NCI-H2081 treated with DMSO at 0.1 percent for 48 hours (cell line): ENCODE measurements at regions not wholly inside any gene's neighbourhood (a gene's known extent, or its start where the extent isn't known, plus 50 kb on each side); places are given as distances from the start of the nearest gene placed in this dataset.
"Not testable (repeated sequence)": the region's sequence is repeated elsewhere in the genome, so short reads cannot be mapped to it uniquely, and the experiment has no call there.

Experiments used
- DNase-seq: peaks from one replicate; lab custom pipeline; 2025; lab: John Stamatoyannopoulos, UW

DNA sequence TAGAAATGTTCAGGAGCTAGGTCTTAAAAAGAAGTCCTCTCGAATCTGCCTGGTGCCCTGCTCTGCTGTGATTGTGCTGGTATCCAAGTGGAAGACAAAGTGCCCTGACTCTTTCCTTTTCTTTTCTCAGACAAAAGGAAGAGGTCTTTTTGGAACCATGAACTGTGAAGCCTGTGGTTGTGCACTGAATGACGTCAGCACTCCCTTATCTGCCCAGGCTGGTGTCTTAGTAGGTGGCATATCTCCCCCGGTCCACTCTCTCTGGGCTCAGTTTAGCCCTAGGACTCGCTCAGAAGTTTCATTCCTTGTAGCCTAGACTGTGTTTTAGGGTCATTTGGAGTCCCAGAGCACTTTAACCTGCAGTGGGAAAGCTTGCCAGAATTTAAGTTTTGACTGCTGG, 400.3 kb upstream of the CT83 start:
- DNase-seq: no peak

DNA sequence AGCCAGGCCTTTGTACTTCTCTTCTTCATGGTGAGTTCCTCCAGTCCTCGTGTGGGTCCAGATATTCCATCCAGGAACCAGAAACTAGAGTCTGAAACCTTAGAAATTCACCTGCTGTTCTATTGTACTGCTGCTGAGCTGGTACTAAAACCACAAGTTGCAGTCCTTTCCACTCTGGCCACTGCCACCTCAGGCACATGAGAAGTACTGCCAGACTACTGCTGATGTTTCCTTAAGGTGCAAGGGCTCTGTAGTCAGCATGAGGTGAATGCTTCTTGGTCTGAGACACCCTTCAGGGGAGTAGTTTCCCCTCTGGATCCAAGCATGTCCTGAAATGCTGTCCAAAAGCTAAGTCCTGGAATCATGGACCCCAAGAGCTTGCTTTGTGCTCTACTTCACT, 399.6 kb upstream of the CT83 start:
- DNase-seq: no peak

GRCh38 chrX:116841290-116841689, 378.5 kb upstream of the CT83 start:
- no peak for DNase-seq

DNA sequence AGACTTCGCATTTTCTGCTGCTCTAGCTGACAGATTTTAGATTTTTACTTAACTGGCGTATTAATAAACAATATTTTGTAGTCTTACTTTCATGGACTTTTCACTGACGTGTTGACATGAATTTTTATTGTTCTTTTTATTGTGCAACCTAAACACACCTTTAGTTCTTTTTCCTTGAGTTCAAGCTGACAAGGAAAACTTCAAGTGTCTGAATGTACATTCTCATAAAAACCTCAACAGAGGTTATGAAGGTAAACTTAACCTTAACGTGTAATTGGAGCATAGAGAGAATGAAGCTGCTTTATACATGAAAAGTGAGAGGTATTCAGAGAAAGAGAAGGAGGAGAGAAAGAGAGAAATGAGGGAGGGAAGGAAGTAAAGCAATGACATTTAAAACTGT, 364.3 kb upstream of the CT83 start:
- DNase-seq: no peak

GRCh38 chrX:116824785-116825184, 362.0 kb upstream of the CT83 start:
- no peak for DNase-seq

DNA sequence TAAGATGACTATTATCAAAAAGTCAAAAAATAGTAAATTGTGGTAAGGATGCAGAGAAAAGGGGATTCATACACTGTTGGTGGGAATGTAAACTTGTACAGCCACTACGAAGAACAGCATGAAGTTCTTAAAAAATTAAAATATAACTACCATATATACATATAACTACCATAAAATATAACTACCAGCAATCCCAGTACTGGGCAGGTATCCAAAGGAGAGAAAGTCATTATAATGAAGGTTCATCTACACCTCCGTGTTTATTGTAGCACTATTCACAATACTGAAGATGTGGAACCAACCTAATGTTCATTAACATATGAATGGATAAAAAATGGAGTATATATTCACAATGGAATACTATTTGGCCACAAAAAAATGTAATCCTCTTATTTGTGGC, 360.9 kb upstream of the CT83 start:
- DNase-seq: no peak

GRCh38 chrX:116806288-116806802, 343.6 kb upstream of the CT83 start:
- no peak for DNase-seq

- no peak for DNase-seq
These were observed 339.2 kb upstream of the CT83 start for GRCh38 chrX:116801943-116802342.

GRCh38 chrX:116781926-116782325, 319.1 kb upstream of the CT83 start:
- no peak for DNase-seq

- no peak for DNase-seq
These were observed 294.7 kb upstream of the CT83 start for GRCh38 chrX:116757491-116757890.

DNA sequence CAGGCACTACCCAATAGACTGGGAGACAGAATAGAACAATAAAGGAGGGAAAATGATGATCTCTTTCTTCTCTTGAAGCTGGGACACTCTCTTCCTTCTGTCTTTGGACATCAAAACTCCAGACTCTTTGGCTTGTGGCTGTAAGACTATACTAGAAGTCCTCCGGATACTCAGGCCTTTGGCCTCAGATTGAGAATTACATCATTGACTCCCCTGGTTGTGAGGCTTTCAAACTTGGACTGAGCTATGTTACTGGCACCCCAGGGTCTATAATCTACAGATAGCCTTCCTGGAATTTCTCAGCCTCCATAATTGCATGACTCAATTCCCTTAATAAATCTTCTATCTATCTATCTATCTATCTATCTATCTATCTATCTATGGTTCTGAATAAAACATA, 294.2 kb upstream of the CT83 start:
- DNase-seq: no peak

DNA sequence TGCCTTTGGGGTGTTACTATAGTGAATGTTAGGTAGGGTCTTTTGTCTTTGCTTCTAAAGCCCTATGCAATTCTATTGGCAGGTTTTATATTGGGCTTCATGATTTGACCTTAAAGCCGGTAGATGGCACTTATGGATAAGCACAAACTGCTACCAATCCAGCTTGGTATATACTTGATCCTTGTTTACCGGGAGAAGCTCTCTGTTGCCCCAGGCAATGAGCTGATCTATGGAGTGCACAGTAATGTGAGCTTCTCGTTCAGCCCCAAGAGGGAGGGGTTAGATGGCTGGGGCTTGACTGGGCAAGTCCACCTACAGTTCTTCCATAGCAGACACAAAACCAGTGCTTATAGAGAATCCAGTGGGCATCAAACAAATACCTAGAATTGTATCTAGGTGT, 287.2 kb upstream of the CT83 start:
- no peak for DNase-seq

DNA sequence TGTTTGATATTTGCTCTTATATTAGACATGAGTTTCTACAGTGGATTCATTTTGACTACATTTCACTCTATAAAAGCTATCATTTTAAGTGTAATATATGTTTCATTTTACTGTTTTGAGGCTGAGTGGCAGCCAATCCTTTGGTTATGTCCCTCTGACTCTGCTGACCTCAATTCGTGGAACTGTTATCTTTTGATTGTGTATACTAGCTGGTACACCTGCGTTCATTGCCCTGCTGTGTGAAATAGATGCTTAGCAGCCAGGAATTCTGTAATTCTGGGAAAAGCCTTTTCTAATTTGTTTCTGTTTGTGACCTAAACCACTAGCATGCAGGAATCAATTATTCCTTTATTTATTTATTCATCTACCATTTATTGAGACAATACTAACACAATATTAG, 269.4 kb upstream of the CT83 start:
- DNase-seq: no peak

GRCh38 chrX:116726806-116727205, 264.0 kb upstream of the CT83 start:
- no peak for DNase-seq

DNA sequence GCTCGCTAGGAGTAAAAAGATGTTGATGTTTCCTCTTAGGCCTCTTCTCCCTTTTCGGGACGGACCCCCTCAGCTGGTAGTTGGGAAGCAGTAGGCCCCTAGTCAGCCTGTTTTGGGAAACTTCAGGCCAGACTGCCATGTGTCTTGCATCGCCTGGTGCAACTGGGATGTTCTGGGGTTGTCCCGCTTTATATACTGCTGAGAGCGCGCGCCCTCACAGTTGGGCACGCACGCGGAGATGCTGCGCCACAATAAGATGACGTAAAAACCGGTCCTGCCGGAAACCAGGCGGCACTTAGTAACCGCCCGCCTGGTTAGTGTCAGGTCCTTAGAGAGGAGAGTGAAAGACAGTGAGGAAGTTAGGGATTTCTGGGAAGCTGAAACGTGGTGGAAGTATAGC, 231.3 kb upstream of the CT83 start:
- no peak for DNase-seq

GRCh38 chrX:116679544-116679943, 216.8 kb upstream of the CT83 start:
- DNase-seq: not testable (repeated sequence)

GRCh38 chrX:116667346-116668134, 204.8 kb upstream of the CT83 start:
- DNase-seq: no peak

DNA sequence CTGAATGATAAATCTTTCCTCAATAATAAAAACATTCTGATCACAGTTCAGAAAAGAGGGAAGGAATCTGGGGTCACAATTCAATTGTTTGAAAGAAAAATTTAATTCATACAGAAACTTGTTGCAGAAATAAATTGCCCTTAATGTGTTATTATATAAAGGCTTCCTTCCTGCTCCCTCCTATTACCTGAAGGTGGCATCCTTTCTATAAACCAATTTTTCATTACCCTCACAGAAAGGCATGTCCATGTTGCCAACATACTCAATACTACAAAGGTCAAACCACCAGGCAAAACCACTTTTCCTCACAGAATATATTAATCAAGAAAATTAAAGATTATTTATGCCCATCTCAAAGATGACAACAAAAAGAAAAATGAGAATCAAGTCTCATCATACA, 194.3 kb upstream of the CT83 start:
- no peak for DNase-seq

DNA sequence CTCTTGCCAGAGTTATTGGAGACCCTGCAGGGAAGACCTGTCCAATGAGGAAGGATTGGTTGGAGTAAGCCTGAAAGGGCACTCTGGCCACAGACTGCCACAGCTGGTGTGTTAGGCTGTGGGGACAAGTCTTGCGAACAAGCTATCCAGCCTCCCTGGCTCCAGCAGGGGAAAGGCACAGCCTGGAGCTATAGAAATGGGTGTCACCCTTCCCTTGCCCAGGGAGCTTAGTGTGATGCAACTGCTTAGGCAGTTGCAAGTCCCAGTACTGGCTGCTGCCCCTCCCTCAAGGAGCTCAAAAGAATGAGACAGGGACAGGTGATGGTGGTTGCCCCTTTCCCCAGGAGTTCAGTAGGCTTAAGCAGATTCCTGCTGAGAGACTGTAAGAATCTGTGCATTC, 165.7 kb upstream of the CT83 start:
- no peak for DNase-seq

GRCh38 chrX:116618546-116618945, 155.8 kb upstream of the CT83 start:
- no peak for DNase-seq

DNA sequence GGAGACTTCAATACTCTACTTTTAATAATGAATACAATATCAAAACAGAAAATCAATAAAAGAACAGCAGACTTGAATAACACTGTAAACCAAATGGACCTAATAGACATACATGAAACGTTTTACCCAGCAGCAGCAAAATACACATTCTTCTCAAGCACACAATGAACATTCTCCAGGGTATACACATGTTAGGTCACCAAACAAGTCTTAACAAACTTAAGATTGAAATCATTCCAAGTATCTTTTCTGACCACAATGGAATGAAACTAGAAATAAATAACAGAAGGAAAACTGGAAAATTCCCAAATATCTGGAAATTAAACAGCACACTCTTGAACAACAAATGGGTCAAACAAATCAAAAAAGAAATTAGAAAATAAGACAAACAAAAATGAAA, 145.0 kb upstream of the CT83 start:
- DNase-seq: no peak

DNA sequence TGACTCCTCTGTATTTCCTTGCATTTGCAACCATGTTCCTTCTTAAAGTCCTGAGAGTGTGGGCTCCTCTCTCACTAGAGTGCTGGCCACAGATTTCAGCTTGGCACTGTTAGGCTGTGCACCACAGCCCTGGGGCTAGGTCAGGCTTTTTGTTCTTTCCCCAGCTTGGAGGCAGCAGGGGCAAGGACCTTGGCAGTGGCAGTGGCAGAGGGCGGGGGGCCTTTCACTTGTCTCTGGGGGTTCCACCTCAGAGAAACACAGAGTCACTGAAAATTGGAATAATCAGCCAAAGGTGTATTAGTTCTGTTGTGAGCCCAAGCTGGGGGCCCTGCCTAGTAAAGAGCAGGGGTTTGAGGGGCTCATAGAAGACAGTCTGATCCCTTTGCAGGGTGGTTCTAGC, 142.8 kb upstream of the CT83 start:
- no peak for DNase-seq

- DNase-seq: no peak
These were observed 133.2 kb upstream of the CT83 start for GRCh38 chrX:116596010-116596409.
